Stimulated activated naive CD4-positive, alpha-beta T cell (primary cell): ENCODE measurements at regions not wholly inside any gene's neighbourhood (a gene's known extent, or its start where the extent isn't known, plus 50 kb on each side); places are given as distances from the start of the nearest gene placed in this dataset.

Experiments
- DNase-seq, 6 experiments: peaks; one replicate each; lab custom pipeline; 2025; lab: John Stamatoyannopoulos, UW

- no peak for DNase-seq
Measured at GRCh38 chr10:131425752-131426533, 114.4 kb upstream of the TCERG1L start.

DNA sequence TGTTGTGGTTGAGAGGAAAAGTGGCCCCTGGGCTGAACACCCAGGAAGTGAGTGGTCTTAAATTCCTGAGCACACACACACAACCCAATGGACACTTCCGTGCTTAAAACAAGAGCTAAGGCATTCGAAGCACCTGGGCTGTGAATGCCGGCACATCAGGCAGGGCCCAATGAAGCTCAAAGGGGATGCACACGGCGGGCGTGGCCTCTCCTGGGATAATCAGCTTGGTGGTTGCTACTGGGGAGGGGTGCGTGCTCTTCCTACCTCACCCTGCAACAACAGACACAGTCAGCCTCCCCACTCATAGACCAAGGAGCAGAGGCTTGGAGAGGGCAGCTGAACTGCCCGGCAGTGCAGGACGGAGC is 115.0 kb upstream of the TCERG1L start:
- DNase-seq: no peak

GRCh38 chr10:131427281-131427680 is 115.8 kb upstream of the TCERG1L start:
- no peak for DNase-seq

GRCh38 chr10:131427901-131428300 is 116.4 kb upstream of the TCERG1L start:
- no peak for DNase-seq

- no peak for DNase-seq
Measured at GRCh38 chr10:131429141-131429540, 117.6 kb upstream of the TCERG1L start.

- DNase-seq: no peak
Measured at GRCh38 chr10:131429942-131430341, 118.4 kb upstream of the TCERG1L start.

DNA sequence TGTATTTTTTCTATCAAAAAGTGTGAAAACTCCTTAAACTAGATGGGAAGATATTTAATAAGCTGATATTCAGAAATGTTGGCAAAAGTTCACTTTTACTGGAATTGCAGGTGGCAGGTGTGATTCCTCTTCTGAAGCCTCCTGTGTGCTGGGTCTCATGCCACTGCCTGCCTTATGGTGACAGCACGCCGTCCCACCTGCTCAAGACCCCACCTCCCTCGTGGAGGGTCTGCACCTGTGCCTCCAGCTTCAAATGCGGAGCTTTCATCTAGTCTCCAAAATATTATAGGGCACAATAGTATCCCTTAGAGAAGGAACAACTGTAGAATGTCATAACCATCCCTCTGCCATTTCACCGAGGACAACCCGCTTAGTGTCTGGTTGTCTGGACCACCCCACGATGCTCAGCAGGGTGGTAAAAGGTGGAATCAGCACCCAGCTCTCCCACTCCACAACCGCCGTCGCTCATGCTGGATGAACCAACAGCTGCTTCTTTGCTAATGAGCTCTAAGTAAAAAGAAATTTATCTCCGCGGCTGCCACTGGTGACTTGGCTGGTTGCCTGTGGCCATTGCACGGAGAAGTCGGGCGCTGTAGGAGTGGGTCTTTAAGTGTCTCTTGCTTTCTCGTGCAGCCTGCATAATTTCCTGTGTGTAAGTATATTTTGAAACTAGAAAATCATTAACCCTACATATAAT is 119.3 kb upstream of the TCERG1L start:
- DNase-seq: no peak

DNA sequence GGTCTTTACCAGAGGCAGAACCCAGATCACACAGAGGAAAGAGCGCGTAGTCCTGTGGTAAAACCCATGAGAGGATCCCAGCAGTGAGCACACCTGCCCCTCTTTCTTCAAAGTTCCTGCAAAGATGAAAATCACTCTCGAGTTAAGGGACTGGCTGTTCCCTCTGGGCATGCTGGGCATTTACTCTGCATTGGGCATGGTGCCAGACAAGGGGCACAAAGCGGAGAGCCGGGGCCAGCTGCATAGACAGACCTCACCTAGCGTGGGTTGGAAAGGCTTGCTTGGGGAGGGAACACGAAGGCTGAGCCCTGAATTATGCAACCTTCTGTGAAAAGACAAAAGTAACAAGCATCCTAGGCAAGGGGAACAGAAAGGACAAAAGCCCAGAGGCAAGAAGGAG is 120.0 kb upstream of the TCERG1L start:
- no peak for DNase-seq

DNA sequence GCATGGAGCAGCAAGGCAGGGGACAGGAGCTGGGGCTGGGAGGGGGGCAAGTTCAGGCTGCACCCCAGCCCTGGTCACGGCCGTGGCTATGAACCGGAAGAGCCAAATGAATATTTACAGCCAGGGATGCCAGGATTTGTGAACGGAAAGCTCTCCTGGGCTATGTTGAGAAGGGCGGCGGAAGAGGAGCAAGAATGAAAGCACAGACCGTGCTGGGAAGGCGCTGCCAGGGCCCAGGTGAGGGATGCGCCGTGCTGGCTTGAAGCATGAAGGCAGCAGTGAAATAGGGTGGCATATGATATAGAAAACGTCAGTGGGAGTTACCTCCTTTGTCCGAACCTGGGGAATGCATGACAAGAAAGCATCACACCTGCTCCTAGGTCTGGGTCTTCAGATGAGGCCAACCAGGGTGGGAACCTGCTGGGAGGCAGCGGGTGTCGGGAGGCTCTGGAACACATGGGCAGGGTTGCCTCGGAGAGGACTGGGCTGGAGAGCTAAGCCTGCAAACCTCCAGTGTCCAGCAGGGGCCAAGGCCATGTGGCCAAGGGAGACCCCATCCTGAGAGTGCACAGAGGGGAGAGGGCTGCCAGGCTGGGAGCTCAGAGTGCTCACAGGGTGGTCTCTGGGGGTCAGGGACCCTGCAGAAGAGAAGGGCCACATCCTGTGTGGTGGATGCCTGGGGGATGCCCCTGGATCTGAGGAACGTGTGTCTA is 120.6 kb upstream of the TCERG1L start:
- no peak for DNase-seq

DNA sequence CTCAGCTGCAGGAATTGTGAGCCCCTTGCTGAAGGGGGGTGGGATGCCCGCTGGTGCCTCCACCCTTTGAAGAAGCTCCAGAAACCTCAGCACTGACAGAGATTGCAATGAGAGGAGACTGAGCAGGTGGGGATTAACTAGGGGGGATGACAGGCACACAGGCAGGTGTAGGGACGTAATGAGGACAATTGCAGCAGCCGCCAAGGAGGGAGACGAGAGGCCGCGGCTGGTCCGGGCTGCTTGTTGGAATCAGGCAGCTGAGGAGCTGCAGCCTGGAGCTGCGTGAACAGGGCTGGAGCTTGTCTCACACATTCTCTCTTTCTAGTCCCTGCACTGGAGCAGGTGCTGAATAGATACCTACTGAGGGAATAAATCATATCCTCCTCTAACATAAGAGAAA is 122.0 kb upstream of the TCERG1L start:
- no peak for DNase-seq

DNA sequence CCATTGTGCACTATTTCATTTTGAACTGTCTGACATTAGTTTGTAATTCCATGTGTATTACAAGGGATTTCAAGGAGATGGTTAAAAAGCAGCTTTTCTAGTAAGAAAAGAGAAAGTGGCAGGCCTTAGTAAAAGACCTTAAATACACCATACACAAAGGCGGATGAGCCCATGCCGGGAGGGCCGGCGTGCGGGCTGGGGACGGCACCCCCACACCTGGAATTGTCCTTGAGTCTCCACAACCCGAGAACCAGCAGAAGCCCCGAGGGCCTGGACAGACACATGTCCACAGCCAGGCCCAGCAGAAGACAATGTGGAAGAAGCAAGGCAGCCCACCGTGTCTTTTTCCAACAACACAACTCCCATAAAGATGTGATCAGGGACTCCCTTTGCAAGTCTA is 123.7 kb upstream of the TCERG1L start:
- no peak for DNase-seq

GRCh38 chr10:131435760-131436457 is 124.4 kb upstream of the TCERG1L start:
- no peak for DNase-seq

GRCh38 chr10:131436458-131436857 is 124.9 kb upstream of the TCERG1L start:
- no peak for DNase-seq

GRCh38 chr10:131437556-131438475 is 126.3 kb upstream of the TCERG1L start:
- no peak for DNase-seq

DNA sequence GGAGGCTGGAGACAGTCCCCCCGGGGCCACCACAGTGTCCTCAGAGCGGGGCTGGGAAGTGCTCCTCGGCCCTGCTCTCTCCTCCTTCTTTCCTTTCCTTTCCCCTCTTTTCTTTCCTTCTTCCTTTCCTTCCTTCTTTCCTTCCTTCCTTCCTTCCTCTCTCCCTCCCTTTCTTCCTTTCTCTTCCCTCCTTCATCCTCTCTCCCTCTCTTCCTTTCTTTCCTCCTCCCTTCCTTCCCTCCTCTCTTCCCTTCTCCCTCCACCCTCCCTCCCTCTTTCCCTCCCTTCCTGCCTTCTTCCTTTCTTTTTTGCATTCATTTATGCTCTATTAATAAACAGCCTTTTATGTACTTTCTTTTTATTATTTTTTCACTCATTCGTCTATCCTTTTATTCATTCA is 127.1 kb upstream of the TCERG1L start:
- no peak for DNase-seq

GRCh38 chr10:131439705-131440104 is 128.2 kb upstream of the TCERG1L start:
- DNase-seq: no peak

DNA sequence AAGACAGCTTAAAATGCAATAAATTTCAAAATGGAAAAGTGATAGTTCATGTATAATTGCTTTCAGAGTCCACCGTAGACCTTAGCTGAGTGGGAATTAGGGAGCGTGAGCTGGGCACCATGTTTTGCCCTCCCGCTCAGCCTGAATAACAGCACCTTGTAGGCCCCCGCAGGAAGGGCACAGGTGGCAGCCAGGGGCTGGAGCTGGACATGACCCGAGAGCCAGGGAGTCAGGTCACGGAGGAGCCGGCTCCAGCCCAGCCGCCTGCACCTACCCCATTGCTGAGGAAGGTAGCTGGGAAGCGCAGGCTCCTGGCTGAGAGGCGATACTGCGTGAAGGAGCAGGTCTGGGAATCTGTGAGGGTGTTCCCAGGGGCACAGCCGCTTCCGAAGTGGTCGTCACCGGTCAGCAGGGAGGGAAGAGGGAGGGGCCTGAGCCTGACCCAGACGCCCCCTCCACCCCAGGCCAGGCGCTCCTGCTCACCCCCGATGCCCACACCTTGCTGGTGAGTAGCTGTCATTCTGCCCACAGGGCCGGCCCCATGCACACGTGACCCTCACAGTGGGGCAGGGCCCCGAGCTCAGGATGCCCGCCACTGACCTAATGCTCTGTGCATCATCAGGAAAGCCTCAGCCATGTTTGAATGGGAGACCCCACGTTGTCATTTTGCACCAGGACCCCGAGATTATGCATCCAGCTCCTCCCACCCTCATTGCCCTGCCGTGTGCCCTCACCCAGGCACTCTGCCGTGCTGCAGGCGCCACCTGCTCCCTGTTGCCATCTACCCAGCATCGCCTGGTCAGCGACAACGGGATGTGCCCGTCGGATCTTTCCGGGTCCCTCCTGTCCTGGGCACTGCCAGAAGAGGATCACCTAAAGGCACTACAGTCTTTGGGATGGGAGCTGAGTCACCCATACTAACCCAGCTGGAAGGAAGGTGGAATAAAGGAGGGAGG is 129.2 kb upstream of the TCERG1L start:
- DNase-seq: no peak

- no peak for DNase-seq
Measured at GRCh38 chr10:131442271-131442670, 130.8 kb upstream of the TCERG1L start.

DNA sequence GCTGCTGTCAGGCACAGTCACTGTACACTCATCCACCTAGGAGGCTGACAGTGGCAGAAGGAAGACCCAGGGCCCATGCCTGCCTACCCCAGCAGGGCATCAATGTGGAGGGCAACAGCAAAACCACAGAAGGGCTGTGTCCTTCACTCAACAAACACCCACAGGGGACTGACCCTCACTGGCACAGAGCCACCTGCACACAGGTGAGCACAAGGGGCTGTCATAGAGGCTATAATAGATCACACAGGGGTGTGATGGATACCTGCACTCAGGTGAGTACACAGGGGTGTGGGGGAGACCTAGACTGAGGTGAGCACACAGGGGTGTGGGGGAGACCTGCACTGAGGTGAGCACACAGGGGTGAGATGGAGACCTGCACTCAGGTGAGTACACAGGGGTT is 132.8 kb upstream of the TCERG1L start:
- no peak for DNase-seq

GRCh38 chr10:131444862-131445461 is 133.4 kb upstream of the TCERG1L start:
- no peak for DNase-seq
